B cell (primary cell): ENCODE measurements at regions not wholly inside any gene's neighbourhood (a gene's known extent, or its start where the extent isn't known, plus 50 kb on each side); places are given as distances from the start of the nearest gene placed in this dataset.
A peak's percentile ranks its signal among the peaks of the same experiment; 100 is the strongest.

Experiments
- ATAC-seq: fragments of 200-7000 bp; cut with Tn5 transposase; one replicate; pipeline ENCODE4 v1.10.0; 2021; ENCODE audit warnings: low read depth, mild to moderate bottlenecking, moderate number of reproducible peaks, moderate library complexity
- CTCF ChIA-PET: fragments of 350-600 bp; sonication (Branson Sonifier 250); formaldehyde crosslinking; loops from one replicate; lab custom pipeline; 2021; ENCODE audit warnings: antibody characterized with exemption, inconsistent platforms; lab: Charles Lee
- POLR2A ChIA-PET: fragments of 350-600 bp; sonication (Branson Sonifier 250); formaldehyde crosslinking; loops from one replicate; lab custom pipeline; 2021; ENCODE audit warnings: antibody characterized with exemption; lab: Charles Lee
- DNase-seq: peaks from one replicate; pipeline ENCODE4 v3.0.0; 2013
- H2AFZ ChIP-seq: 2 replicates; pipeline ENCODE4 v1.6.1; 2012; ENCODE audit warnings: mild to moderate bottlenecking, low read depth, low read length; ENCODE audit not compliant: insufficient read depth, poor library complexity, severe bottlenecking
- H3K27ac ChIP-seq, 2 donors: 1 replicate in 1 of 2; 2 replicates in 1 of 2; pipeline ENCODE4 v1.5.1; 2012 to 2013; ENCODE audit warnings: low read length in 2 of 2, mild to moderate bottlenecking in 2 of 2, moderate library complexity in 1 of 2
- H3K27me3 ChIP-seq, 4 experiments: fragments of 200-600 bp in 1 of 4; sonication (generic) in 1 of 4; replicated peaks in 1 of 4; 1 replicate in 2 of 4; 2 replicates in 2 of 4; pipeline versions ENCODE4 v1.6.1 to v1.7.0; 2013 to 2016; ENCODE audit warnings: low read length in 3 of 4, mild to moderate bottlenecking in 2 of 4, mixed read lengths in 1 of 4, moderate library complexity in 1 of 4; ENCODE audit not compliant: insufficient read depth in 4 of 4, control insufficient read depth in 3 of 4; ENCODE audit errors: control extremely low read depth in 1 of 4
- H3K36me3 ChIP-seq, 2 experiments: replicated peaks in 1 of 2; 1 replicate in 1 of 2; 2 replicates in 1 of 2; pipeline versions ENCODE4 v1.6.1 to v1.7.1; 2013; ENCODE audit warnings: low read length in 1 of 2; ENCODE audit not compliant: insufficient read depth in 2 of 2, control insufficient read depth in 1 of 2; ENCODE audit errors: control extremely low read depth in 1 of 2, extremely low read depth in 1 of 2
- H3K4me1 ChIP-seq, 2 donors: fragments of 200-600 bp in 1 of 2; sonication (generic) in 1 of 2; 1 replicate in 1 of 2; 2 replicates in 1 of 2; pipeline versions ENCODE4 v1.5.1 to v1.6.1; 2013 to 2017; ENCODE audit warnings: low read length in 2 of 2; ENCODE audit not compliant: control insufficient read depth in 2 of 2, insufficient read depth in 2 of 2
- H3K4me2 ChIP-seq: replicated peaks from 2 replicates; pipeline ENCODE3; 2012; ENCODE audit warnings: mild to moderate bottlenecking, low read depth, low read length; ENCODE audit not compliant: poor library complexity, severe bottlenecking
- H3K4me3 ChIP-seq, 5 experiments: fragments of 200-600 bp in 1 of 5; sonication (generic) in 1 of 5; 1 replicate in 3 of 5; 2 replicates in 2 of 5; pipeline versions ENCODE4 v1.5.1 to v1.7.0; 2011 to 2016; ENCODE audit warnings: low read length in 4 of 5, mild to moderate bottlenecking in 4 of 5, low read depth in 2 of 5, control low read depth in 1 of 5, moderate library complexity in 1 of 5; ENCODE audit not compliant: insufficient read depth in 1 of 5; ENCODE audit errors: control extremely low read depth in 1 of 5, extremely low read depth in 1 of 5
- H3K79me2 ChIP-seq: fragments of 200-600 bp; sonication (generic); one replicate; pipeline ENCODE4 v1.6.0; 2016; ENCODE audit warnings: low read length; ENCODE audit not compliant: control insufficient read depth, insufficient read depth
- H3K9ac ChIP-seq: fragments of 200-600 bp; sonication (generic); 2 replicates; pipeline ENCODE4 v1.6.1; 2017; ENCODE audit warnings: mild to moderate bottlenecking, low read length, moderate library complexity
- H3K9me3 ChIP-seq, 3 donors: one replicate each; pipeline versions ENCODE4 v1.6.1 to v1.7.1; 2013; ENCODE audit warnings: low read length in 2 of 3; ENCODE audit not compliant: control insufficient read depth in 2 of 3, insufficient read depth in 1 of 3; ENCODE audit errors: control extremely low read depth in 1 of 3
- H4K20me1 ChIP-seq: 2 replicates; pipeline ENCODE4 v1.6.0; 2012; ENCODE audit warnings: mild to moderate bottlenecking, low read length; ENCODE audit not compliant: insufficient read depth, control insufficient read depth, poor library complexity, severe bottlenecking
- H3K27ac Mint-ChIP-seq: one replicate; pipeline ENCODE4 v1.8.0; 2021; ENCODE audit warnings: mixed read lengths
- H3K27me3 Mint-ChIP-seq: one replicate; pipeline ENCODE4 v1.8.0; 2021; ENCODE audit warnings: mixed read lengths
- H3K4me1 Mint-ChIP-seq: one replicate; pipeline ENCODE4 v1.8.0; 2021; ENCODE audit warnings: mixed read lengths
- H3K4me3 Mint-ChIP-seq: one replicate; pipeline ENCODE4 v1.8.0; 2021; ENCODE audit warnings: mixed read lengths
- H3K9me3 Mint-ChIP-seq: one replicate; pipeline ENCODE4 v1.8.0; 2022; ENCODE audit warnings: mixed read lengths; ENCODE audit not compliant: insufficient read depth
- CTCF ChIP-seq: fragments of 200-600 bp; IDR thresholded peaks from one replicate; pipeline ENCODE4 v1.8.0; 2022; ENCODE audit warnings: antibody characterized with exemption, mild to moderate bottlenecking
- EZH2 ChIP-seq: IDR thresholded peaks from 2 replicates; pipeline ENCODE4 v1.6.1; 2012; ENCODE audit warnings: borderline replicate concordance, low read depth, mild to moderate bottlenecking, moderate library complexity, low read length; ENCODE audit not compliant: insufficient read depth, poor library complexity, severe bottlenecking
- WGBS: methylation state at CpG from one replicate; pipeline ENCODE4 v1.1.5; 2013; ENCODE audit warnings: missing lambda C conversion rate; ENCODE audit not compliant: insufficient coverage; 5-methylcytosine and 5-hydroxymethylcytosine counted together
- intact Hi-C: fragments of 100-400 bp; cut with micrococcal nuclease; formaldehyde crosslinking; loops from one replicate; pipeline ENCODE4 v1.10.0; 2022

- Histone ChIP-seq H3K27me3 (peaks cover 0 to 21% (median 15%) of the 10 kb centered on the region in 4 experiments), H3K4me3 (no peak overlapping the region), H3K4me1 (peaks cover 29 to 32% of the 10 kb centered on the region in 2 donors), H3K4me2 (peak overlapping the region; percentile 44), H3K9ac (peak overlapping the region; percentile 24), H3K27ac (no peak overlapping the region), H2AFZ (no peak overlapping the region), H3K36me3 (no peaks in the 10 kb centered on the region), H3K79me2 (no peaks in the 10 kb centered on the region), H3K9me3 (peaks cover 0 to 3% (median 0%) of the 10 kb centered on the region in 3 donors), H4K20me1 (no peaks in the 10 kb centered on the region)
- Mint-ChIP-seq H3K4me3 (peak overlapping the region; percentile 37), H3K4me1 (peaks cover 34% of the 10 kb centered on the region), H3K9me3 (no peaks in the 10 kb centered on the region), H3K27ac (no peak overlapping the region), H3K27me3 (peaks cover 48% of the 10 kb centered on the region)
- intact Hi-C loops = no loop called here
- 53% methylated on average over 6 of the region's 9 CpGs for WGBS
- DNase-seq (no peak), ATAC-seq (peak; percentile 39)
- POLR2A ChIA-PET = no interaction called here
- TF ChIP-seq CTCF = no peak
- no peak for TF ChIP-seq EZH2
- CTCF ChIA-PET = interaction anchor here (1.2 kb wide), 1 partner anchor 30 kb away, joined by 5 read pairs; no protein-coding TSS in a partner anchor
These were observed 122.5 kb upstream of the ZC3H12C start for GRCh38 chr11:109970516-109971183.

- Histone ChIP-seq H3K4me1 (peaks cover 29 to 32% of the 10 kb centered on the region in 2 donors), H3K9me3 (peaks cover 0 to 3% (median 0%) of the 10 kb centered on the region in 3 donors), H3K79me2 (no peaks in the 10 kb centered on the region), H3K4me2 (peak overlapping the region; percentile 44), H3K4me3 (no peak overlapping the region), H4K20me1 (no peaks in the 10 kb centered on the region), H3K9ac (peak overlapping the region; percentile 24), H2AFZ (no peak overlapping the region), H3K27ac (no peak overlapping the region), H3K27me3 (peaks cover 0 to 21% (median 17%) of the 10 kb centered on the region in 4 experiments), H3K36me3 (no peaks in the 10 kb centered on the region)
- peaks cover 48% of the 10 kb centered on the region for H3K27me3 Mint-ChIP-seq
- peaks cover 34% of the 10 kb centered on the region for H3K4me1 Mint-ChIP-seq
- no peak overlapping the region for H3K27ac Mint-ChIP-seq
- H3K4me3 Mint-ChIP-seq = peak overlapping the region; percentile 37
- DNase-seq = no peak
- TF ChIP-seq CTCF = no peak
- no peak for TF ChIP-seq EZH2
- ATAC-seq = no peak
- H3K9me3 Mint-ChIP-seq = no peaks in the 10 kb centered on the region
- ChIA-PET POLR2A (no interaction called here), CTCF (interaction anchor here (1.2 kb wide), 1 partner anchor 31 kb away, joined by 5 read pairs; no protein-coding TSS in a partner anchor)
- intact Hi-C loops = no loop called here
- no CpG with 5 or more reads among the region's 2 CpGs for WGBS
These were observed 122.0 kb upstream of the ZC3H12C start for GRCh38 chr11:109971184-109971523.
